ENCODE measurements at regions not wholly inside any gene's neighbourhood (a gene's known extent, or its start where the extent isn't known, plus 50 kb on each side); places are given as distances from the start of the nearest gene placed in this dataset.

- POLR2A ChIA-PET: interaction anchor here (0.6 kb wide), 1 partner anchor 255 kb away, joined by 5 read pairs; no protein-coding TSS in a partner anchor
- H3K4me3 ChIP-seq (ENCODE audit: low read depth, low read length): no peak overlapping the region
- no peak overlapping the region for H3K27ac ChIP-seq (ENCODE audit: extremely low read depth, low read depth, low read length)
- no peaks in the 10 kb centered on the region for H3K9me3 ChIP-seq (ENCODE audit: control insufficient read depth, insufficient read depth, low read depth, low read length)
- no peak for TF ChIP-seq ZNF623 (tag by site-specific recombination; IDR thresholded peaks at IDR 0.05)
- TF ChIP-seq GLI4 (tag by site-specific recombination; IDR thresholded peaks at IDR 0.05): no peak
- TF ChIP-seq, protein P1, sequence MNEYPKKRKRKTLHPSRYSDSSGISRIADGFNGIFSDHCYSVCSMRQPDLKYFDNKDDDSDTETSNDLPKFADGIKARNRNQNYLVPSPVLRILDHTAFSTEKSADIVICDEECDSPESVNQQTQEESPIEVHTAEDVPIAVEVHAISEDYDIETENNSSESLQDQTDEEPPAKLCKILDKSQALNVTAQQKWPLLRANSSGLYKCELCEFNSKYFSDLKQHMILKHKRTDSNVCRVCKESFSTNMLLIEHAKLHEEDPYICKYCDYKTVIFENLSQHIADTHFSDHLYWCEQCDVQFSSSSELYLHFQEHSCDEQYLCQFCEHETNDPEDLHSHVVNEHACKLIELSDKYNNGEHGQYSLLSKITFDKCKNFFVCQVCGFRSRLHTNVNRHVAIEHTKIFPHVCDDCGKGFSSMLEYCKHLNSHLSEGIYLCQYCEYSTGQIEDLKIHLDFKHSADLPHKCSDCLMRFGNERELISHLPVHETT (tag by site-specific recombination; IDR thresholded peaks at IDR 0.05): no peak
- TF ChIP-seq RBAK (tag by site-specific recombination; IDR thresholded peaks at IDR 0.05): no peak
- no peaks in the 10 kb centered on the region for H3K36me3 ChIP-seq (ENCODE audit: control insufficient read depth in 2 of 2, insufficient read depth in 1 of 2, low read length in 2 of 2)
- no peaks in the 10 kb centered on the region for H3K4me1 ChIP-seq (ENCODE audit: control insufficient read depth, insufficient read depth, low read length)
- CTCF ChIA-PET: no interaction called here
Observed at GRCh38 chr5:74313896-74314295, 326.6 kb downstream of the ENC1 start.

DNA sequence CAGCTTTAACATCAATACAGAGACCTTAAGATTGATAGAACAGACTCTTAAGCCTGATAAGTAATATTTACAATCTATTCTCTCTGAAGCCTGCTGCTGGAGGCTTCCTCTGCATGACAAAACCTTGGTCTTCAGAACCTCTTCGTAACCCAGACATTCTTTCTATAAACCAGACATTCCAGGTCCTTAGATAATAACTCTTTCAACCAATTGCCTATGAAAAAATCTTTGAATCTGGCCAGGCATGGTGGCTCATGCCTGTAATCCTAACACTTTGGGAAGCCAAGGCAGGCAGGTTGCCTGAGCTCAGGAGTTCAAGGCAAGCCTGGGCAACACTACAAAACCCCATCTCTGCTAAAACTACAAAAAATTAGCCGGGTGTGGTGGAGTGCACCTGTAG is 327.8 kb downstream of the ENC1 start:
- H3K36me3 ChIP-seq (ENCODE audit: control insufficient read depth in 2 of 2, insufficient read depth in 1 of 2, low read length in 2 of 2): no peaks in the 10 kb centered on the region
- no peak overlapping the region for H3K4me3 ChIP-seq (ENCODE audit: low read depth, low read length)
- no peak overlapping the region for H3K27ac ChIP-seq (ENCODE audit: extremely low read depth, low read depth, low read length)
- TF ChIP-seq ZNF623 (tag by site-specific recombination; IDR thresholded peaks at IDR 0.05) (no peak), ZNF37A (tag by site-specific recombination; IDR thresholded peaks at IDR 0.05) (no peak), ZNF473 (tag by site-specific recombination; IDR thresholded peaks at IDR 0.05) (no peak), ZNF555 (tag by site-specific recombination; conservative IDR thresholded peaks at IDR 0.05) (no peak), ZNF350 (tag by site-specific recombination; IDR thresholded peaks at IDR 0.05) (no peak), ZNF19 (tag by site-specific recombination; IDR thresholded peaks at IDR 0.05; ENCODE audit: low read depth) (no peak), ZNF174 (tag by site-specific recombination; IDR thresholded peaks at IDR 0.05) (no peak), ZNF324 (tag by site-specific recombination; IDR thresholded peaks at IDR 0.05) (no peak), ZNF621 (tag by site-specific recombination; IDR thresholded peaks at IDR 0.05) (no peak), ZNF423 (tag by site-specific recombination; IDR thresholded peaks at IDR 0.05) (no peak), SETDB1 (IDR thresholded peaks at IDR 0.05; ENCODE audit: insufficient read length, low read length) (no peak), MEIS1 (CRISPR knock-in tag; IDR thresholded peaks at IDR 0.05; ENCODE audit: borderline replicate concordance) (no peak), ZNF677 (tag by site-specific recombination; IDR thresholded peaks at IDR 0.05) (no peak), ZNF777 (tag by site-specific recombination; IDR thresholded peaks at IDR 0.05; ENCODE audit: borderline replicate concordance) (no peak)
- TF ChIP-seq, protein P2, sequence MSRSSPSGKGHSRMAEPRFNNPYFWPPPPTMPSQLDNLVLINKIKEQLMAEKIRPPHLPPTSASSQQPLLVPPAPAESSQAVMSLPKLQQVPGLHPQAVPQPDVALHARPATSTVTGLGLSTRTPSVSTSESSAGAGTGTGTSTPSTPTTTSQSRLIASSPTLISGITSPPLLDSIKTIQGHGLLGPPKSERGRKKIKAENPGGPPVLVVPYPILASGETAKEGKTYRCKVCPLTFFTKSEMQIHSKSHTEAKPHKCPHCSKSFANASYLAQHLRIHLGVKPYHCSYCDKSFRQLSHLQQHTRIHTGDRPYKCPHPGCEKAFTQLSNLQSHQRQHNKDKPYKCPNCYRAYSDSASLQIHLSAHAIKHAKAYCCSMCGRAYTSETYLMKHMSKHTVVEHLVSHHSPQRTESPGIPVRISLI (tag by site-specific recombination; IDR thresholded peaks at IDR 0.05): no peak
- ChIA-PET CTCF (no interaction called here), POLR2A (no interaction called here)
- no peaks in the 10 kb centered on the region for H3K4me1 ChIP-seq (ENCODE audit: control insufficient read depth, insufficient read depth, low read length)
- no peaks in the 10 kb centered on the region for H3K9me3 ChIP-seq (ENCODE audit: control insufficient read depth, insufficient read depth, low read depth, low read length)

DNA sequence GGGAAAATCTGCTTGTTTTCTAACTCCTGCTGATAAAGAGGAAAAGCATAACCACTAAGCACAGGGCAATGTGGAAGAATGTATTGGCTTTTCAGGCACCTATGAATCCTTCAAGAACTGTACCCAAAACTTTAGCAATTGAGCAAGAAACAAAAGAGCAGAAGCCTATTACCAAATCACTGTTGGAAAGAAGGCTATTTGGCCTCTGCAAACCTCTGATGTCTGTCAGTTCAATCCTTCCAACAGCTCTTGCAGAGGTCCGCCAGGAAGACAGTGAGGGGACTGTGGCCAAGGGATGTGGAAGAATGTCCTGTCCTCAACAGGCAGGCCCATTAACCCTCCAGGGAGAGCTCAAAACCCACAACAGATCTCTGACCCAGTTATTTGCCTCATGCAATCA is 328.6 kb downstream of the ENC1 start:
- Histone ChIP-seq H3K4me1 (ENCODE audit: control insufficient read depth, insufficient read depth, low read length) (no peaks in the 10 kb centered on the region), H3K9me3 (ENCODE audit: control insufficient read depth, insufficient read depth, low read depth, low read length) (no peaks in the 10 kb centered on the region), H3K27ac (ENCODE audit: extremely low read depth, low read depth, low read length) (no peak overlapping the region), H3K4me3 (ENCODE audit: low read depth, low read length) (no peak overlapping the region), H3K36me3 (ENCODE audit: control insufficient read depth in 2 of 2, insufficient read depth in 1 of 2, low read length in 2 of 2) (no peaks in the 10 kb centered on the region)
- ChIA-PET POLR2A (no interaction called here), CTCF (interaction anchor here (0.7 kb wide), 1 partner anchor 208 kb away, joined by 3 read pairs; no protein-coding TSS in a partner anchor)
- TF ChIP-seq MYNN (tag by site-specific recombination; IDR thresholded peaks at IDR 0.05; ENCODE audit: borderline replicate concordance) (no peak), RBAK (tag by site-specific recombination; IDR thresholded peaks at IDR 0.05) (no peak), ZFP41 (tag by site-specific recombination; IDR thresholded peaks at IDR 0.05; ENCODE audit: borderline replicate concordance) (no peak), BCL11B (tag by site-specific recombination; IDR thresholded peaks at IDR 0.05; ENCODE audit: low read depth) (no peak), HOXA7 (CRISPR knock-in tag; IDR thresholded peaks at IDR 0.05; ENCODE audit: borderline replicate concordance) (no peak), ZNF707 (tag by site-specific recombination; IDR thresholded peaks at IDR 0.05) (no peak), KLF7 (tag by site-specific recombination; IDR thresholded peaks at IDR 0.05; ENCODE audit: borderline replicate concordance) (no peak), ZSCAN23 (tag by site-specific recombination; IDR thresholded peaks at IDR 0.05) (no peak), ZNF114 (tag by site-specific recombination; IDR thresholded peaks at IDR 0.05) (no peak), OSR2 (tag by site-specific recombination; IDR thresholded peaks at IDR 0.05) (no peak), ZNF174 (tag by site-specific recombination; IDR thresholded peaks at IDR 0.05) (no peak), ZNF521 (tag by site-specific recombination; IDR thresholded peaks at IDR 0.05) (no peak), ZBTB8A (tag by site-specific recombination; IDR thresholded peaks at IDR 0.05) (no peak), ZNF184 (tag by site-specific recombination; IDR thresholded peaks at IDR 0.05) (no peak), ZSCAN16 (tag by site-specific recombination; IDR thresholded peaks at IDR 0.05) (no peak)
- TF ChIP-seq, protein P3, sequence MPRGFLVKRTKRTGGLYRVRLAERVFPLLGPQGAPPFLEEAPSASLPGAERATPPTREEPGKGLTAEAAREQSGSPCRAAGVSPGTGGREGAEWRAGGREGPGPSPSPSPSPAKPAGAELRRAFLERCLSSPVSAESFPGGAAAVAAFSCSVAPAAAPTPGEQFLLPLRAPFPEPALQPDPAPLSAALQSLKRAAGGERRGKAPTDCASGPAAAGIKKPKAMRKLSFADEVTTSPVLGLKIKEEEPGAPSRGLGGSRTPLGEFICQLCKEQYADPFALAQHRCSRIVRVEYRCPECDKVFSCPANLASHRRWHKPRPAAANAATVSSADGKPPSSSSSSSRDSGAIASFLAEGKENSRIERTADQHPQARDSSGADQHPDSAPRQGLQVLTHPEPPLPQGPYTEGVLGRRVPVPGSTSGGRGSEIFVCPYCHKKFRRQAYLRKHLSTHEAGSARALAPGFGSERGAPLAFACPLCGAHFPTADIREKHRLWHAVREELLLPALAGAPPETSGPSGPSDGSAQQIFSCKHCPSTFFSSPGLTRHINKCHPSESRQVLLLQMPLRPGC (tag by site-specific recombination; IDR thresholded peaks at IDR 0.05): no peak

Data from HEK293 (cell line).